ENCODE measurements at regions not wholly inside any gene's neighbourhood (a gene's known extent, or its start where the extent isn't known, plus 50 kb on each side); places are given as distances from the start of the nearest gene placed in this dataset.

GRCh38 chr3:28845006-28845324 lies 435.9 kb upstream of the RBMS3 start:
- H3K27me3 ChIP-seq (ENCODE audit: insufficient read depth, low read length), result no peaks in the 10 kb centered on the region
- H3K4me3 ChIP-seq (ENCODE audit: low read length), result no peak overlapping the region
- no peaks in the 10 kb centered on the region for H3K4me1 ChIP-seq (ENCODE audit: insufficient read depth, low read length)
- H3K9me3 ChIP-seq (ENCODE audit: low read depth, low read length), result no peaks in the 10 kb centered on the region

GRCh38 chr3:28846971-28847478 lies 433.8 kb upstream of the RBMS3 start:
- Histone ChIP-seq H3K4me3 (ENCODE audit: low read length) (no peak overlapping the region), H3K4me1 (ENCODE audit: insufficient read depth, low read length) (no peaks in the 10 kb centered on the region), H3K9me3 (ENCODE audit: low read depth, low read length) (no peaks in the 10 kb centered on the region), H3K27me3 (ENCODE audit: insufficient read depth, low read length) (no peaks in the 10 kb centered on the region)

GRCh38 chr3:28847736-28848135 lies 433.1 kb upstream of the RBMS3 start:
- H3K9me3 ChIP-seq (ENCODE audit: low read depth, low read length), result no peaks in the 10 kb centered on the region
- H3K4me1 ChIP-seq (ENCODE audit: insufficient read depth, low read length), result no peaks in the 10 kb centered on the region
- H3K4me3 ChIP-seq (ENCODE audit: low read length), result no peak overlapping the region
- no peaks in the 10 kb centered on the region for H3K27me3 ChIP-seq (ENCODE audit: insufficient read depth, low read length)

GRCh38 chr3:28850186-28850585 lies 430.7 kb upstream of the RBMS3 start:
- Histone ChIP-seq H3K4me3 (ENCODE audit: low read length) (no peak overlapping the region), H3K27me3 (ENCODE audit: insufficient read depth, low read length) (no peaks in the 10 kb centered on the region), H3K4me1 (ENCODE audit: insufficient read depth, low read length) (no peaks in the 10 kb centered on the region), H3K9me3 (ENCODE audit: low read depth, low read length) (no peaks in the 10 kb centered on the region)

- Histone ChIP-seq H3K9me3 (ENCODE audit: low read depth, low read length) (no peaks in the 10 kb centered on the region), H3K4me1 (ENCODE audit: insufficient read depth, low read length) (no peaks in the 10 kb centered on the region), H3K27me3 (ENCODE audit: insufficient read depth, low read length) (no peaks in the 10 kb centered on the region), H3K4me3 (ENCODE audit: low read length) (no peak overlapping the region)
These were observed 427.0 kb upstream of the RBMS3 start for GRCh38 chr3:28853830-28854229.

GRCh38 chr3:28856796-28857195 lies 424.1 kb upstream of the RBMS3 start:
- Histone ChIP-seq H3K4me3 (ENCODE audit: low read length) (no peak overlapping the region), H3K27me3 (ENCODE audit: insufficient read depth, low read length) (no peaks in the 10 kb centered on the region)

GRCh38 chr3:28859897-28860296 lies 421.0 kb upstream of the RBMS3 start:
- no peaks in the 10 kb centered on the region for H3K27me3 ChIP-seq (ENCODE audit: insufficient read depth, low read length)
- no peaks in the 10 kb centered on the region for H3K9me3 ChIP-seq (ENCODE audit: low read depth, low read length)
- no peaks in the 10 kb centered on the region for H3K4me1 ChIP-seq (ENCODE audit: insufficient read depth, low read length)
- no peak overlapping the region for H3K4me3 ChIP-seq (ENCODE audit: low read length)

More at GRCh38 chr3:28856796-28857195, 424.1 kb upstream of the RBMS3 start:
- Histone ChIP-seq H3K9me3 (ENCODE audit: low read depth, low read length) (no peaks in the 10 kb centered on the region), H3K4me1 (ENCODE audit: insufficient read depth, low read length) (no peaks in the 10 kb centered on the region)

GRCh38 chr3:28860307-28860706 lies 420.6 kb upstream of the RBMS3 start:
- Histone ChIP-seq H3K27me3 (ENCODE audit: insufficient read depth, low read length) (no peaks in the 10 kb centered on the region), H3K4me3 (ENCODE audit: low read length) (no peak overlapping the region), H3K9me3 (ENCODE audit: low read depth, low read length) (no peaks in the 10 kb centered on the region), H3K4me1 (ENCODE audit: insufficient read depth, low read length) (no peaks in the 10 kb centered on the region)

GRCh38 chr3:28863186-28863585 lies 417.7 kb upstream of the RBMS3 start:
- no peaks in the 10 kb centered on the region for H3K27me3 ChIP-seq (ENCODE audit: insufficient read depth, low read length)
- no peaks in the 10 kb centered on the region for H3K4me1 ChIP-seq (ENCODE audit: insufficient read depth, low read length)
- no peak overlapping the region for H3K4me3 ChIP-seq (ENCODE audit: low read length)
- H3K9me3 ChIP-seq (ENCODE audit: low read depth, low read length), result no peaks in the 10 kb centered on the region

- Histone ChIP-seq H3K4me3 (ENCODE audit: low read length) (no peak overlapping the region), H3K27me3 (ENCODE audit: insufficient read depth, low read length) (no peaks in the 10 kb centered on the region), H3K4me1 (ENCODE audit: insufficient read depth, low read length) (no peaks in the 10 kb centered on the region), H3K9me3 (ENCODE audit: low read depth, low read length) (no peaks in the 10 kb centered on the region)
These were observed 413.0 kb upstream of the RBMS3 start for GRCh38 chr3:28867836-28868235.

- Histone ChIP-seq H3K4me1 (ENCODE audit: insufficient read depth, low read length) (no peaks in the 10 kb centered on the region), H3K9me3 (ENCODE audit: low read depth, low read length) (no peaks in the 10 kb centered on the region), H3K4me3 (ENCODE audit: low read length) (no peak overlapping the region), H3K27me3 (ENCODE audit: insufficient read depth, low read length) (no peaks in the 10 kb centered on the region)
These were observed 412.0 kb upstream of the RBMS3 start for GRCh38 chr3:28868897-28869296.

GRCh38 chr3:28877912-28878311 lies 403.0 kb upstream of the RBMS3 start:
- Histone ChIP-seq H3K27me3 (ENCODE audit: insufficient read depth, low read length) (no peaks in the 10 kb centered on the region), H3K4me1 (ENCODE audit: insufficient read depth, low read length) (no peaks in the 10 kb centered on the region), H3K4me3 (ENCODE audit: low read length) (no peak overlapping the region), H3K9me3 (ENCODE audit: low read depth, low read length) (no peaks in the 10 kb centered on the region)

- no peaks in the 10 kb centered on the region for H3K27me3 ChIP-seq (ENCODE audit: insufficient read depth, low read length)
- no peak overlapping the region for H3K4me3 ChIP-seq (ENCODE audit: low read length)
- no peaks in the 10 kb centered on the region for H3K4me1 ChIP-seq (ENCODE audit: insufficient read depth, low read length)
- H3K9me3 ChIP-seq (ENCODE audit: low read depth, low read length), result no peaks in the 10 kb centered on the region
These were observed 390.5 kb upstream of the RBMS3 start for GRCh38 chr3:28890373-28890772.

GRCh38 chr3:28891485-28891884 lies 389.4 kb upstream of the RBMS3 start:
- Histone ChIP-seq H3K4me3 (ENCODE audit: low read length) (no peak overlapping the region), H3K27me3 (ENCODE audit: insufficient read depth, low read length) (no peaks in the 10 kb centered on the region), H3K4me1 (ENCODE audit: insufficient read depth, low read length) (no peaks in the 10 kb centered on the region), H3K9me3 (ENCODE audit: low read depth, low read length) (no peaks in the 10 kb centered on the region)

GRCh38 chr3:28900301-28900700 lies 380.6 kb upstream of the RBMS3 start:
- no peaks in the 10 kb centered on the region for H3K9me3 ChIP-seq (ENCODE audit: low read depth, low read length)
- H3K27me3 ChIP-seq (ENCODE audit: insufficient read depth, low read length), result no peaks in the 10 kb centered on the region
- no peaks in the 10 kb centered on the region for H3K4me1 ChIP-seq (ENCODE audit: insufficient read depth, low read length)
- H3K4me3 ChIP-seq (ENCODE audit: low read length), result no peak overlapping the region

- Histone ChIP-seq H3K4me1 (ENCODE audit: insufficient read depth, low read length) (no peaks in the 10 kb centered on the region), H3K9me3 (ENCODE audit: low read depth, low read length) (no peaks in the 10 kb centered on the region), H3K4me3 (ENCODE audit: low read length) (no peak overlapping the region), H3K27me3 (ENCODE audit: insufficient read depth, low read length) (no peaks in the 10 kb centered on the region)
These were observed 379.9 kb upstream of the RBMS3 start for GRCh38 chr3:28901018-28901417.

- Histone ChIP-seq H3K4me3 (ENCODE audit: low read length) (no peak overlapping the region), H3K9me3 (ENCODE audit: low read depth, low read length) (no peaks in the 10 kb centered on the region), H3K4me1 (ENCODE audit: insufficient read depth, low read length) (no peaks in the 10 kb centered on the region), H3K27me3 (ENCODE audit: insufficient read depth, low read length) (no peaks in the 10 kb centered on the region)
These were observed 377.7 kb upstream of the RBMS3 start for GRCh38 chr3:28903171-28903601.
